WTC11 (cell line): ENCODE measurements at regions not wholly inside any gene's neighbourhood (a gene's known extent, or its start where the extent isn't known, plus 50 kb on each side); places are given as distances from the start of the nearest gene placed in this dataset.

Experiments
- ATAC-seq: fragments of 200-7000 bp; cut with Tn5 transposase; 2 replicates; pipeline ENCODE4 v1.10.0; 2021; ENCODE audit warnings: mild to moderate bottlenecking, moderate library complexity
- CTCF ChIA-PET: fragments of 300-600 bp; sonication (Branson Sonifier 250); formaldehyde crosslinking; loops from one replicate; lab custom pipeline; 2021; ENCODE audit warnings: antibody characterized with exemption; lab: Charles Lee
- POLR2A ChIA-PET: fragments of 350-600 bp; sonication (Branson Sonifier 250); formaldehyde crosslinking; loops from one replicate; lab custom pipeline; 2021; ENCODE audit warnings: antibody characterized with exemption; lab: Charles Lee
- DNase-seq: peaks from one replicate; pipeline ENCODE4 v3.0.0; 2021; ENCODE audit warnings: low spot score
- H3K27ac Mint-ChIP-seq: 2 replicates; pipeline ENCODE4 v1.8.0; 2021; ENCODE audit warnings: mixed read lengths
- H3K27me3 Mint-ChIP-seq: 2 replicates; pipeline ENCODE4 v1.8.0; 2021; ENCODE audit warnings: low read depth, mild to moderate bottlenecking, moderate library complexity, mixed read lengths
- H3K36me3 Mint-ChIP-seq: 2 replicates; pipeline ENCODE4 v1.8.0; 2021; ENCODE audit warnings: mixed read lengths
- H3K4me1 Mint-ChIP-seq: 2 replicates; pipeline ENCODE4 v1.8.0; 2022; ENCODE audit warnings: mixed read lengths
- H3K4me3 Mint-ChIP-seq: 2 replicates; pipeline ENCODE4 v1.8.0; 2021; ENCODE audit warnings: mild to moderate bottlenecking, moderate library complexity, mixed read lengths
- H3K9me3 Mint-ChIP-seq: 2 replicates; pipeline ENCODE4 v1.8.0; 2021; ENCODE audit warnings: mixed read lengths
- CREM ChIP-seq: sonication (generic); formaldehyde crosslinking; IDR thresholded peaks from 2 replicates; pipeline ENCODE4 v1.8.1; 2022; ENCODE audit warnings: mild to moderate bottlenecking, missing genetic modification reagents, moderate library complexity
- ETV6 ChIP-seq: sonication (generic); formaldehyde crosslinking; IDR thresholded peaks from 2 replicates; pipeline ENCODE4 v1.8.1; 2022; ENCODE audit warnings: mild to moderate bottlenecking, missing genetic modification reagents
- GRHL2 ChIP-seq: fragments of 250-450 bp; sonication (Bioruptor Pico); IDR thresholded peaks from 2 replicates; pipeline ENCODE4 v1.8.0; 2022; ENCODE audit warnings: mild to moderate bottlenecking, moderate library complexity; ENCODE audit not compliant: insufficient replicate concordance, severe bottlenecking
- HMGA2 ChIP-seq: fragments of 250-450 bp; sonication (Bioruptor Pico); IDR thresholded peaks from 2 replicates; pipeline ENCODE4 v1.4.0; 2021; ENCODE audit warnings: mild to moderate bottlenecking, moderate library complexity
- MXD4 ChIP-seq: fragments of 250-450 bp; sonication (Bioruptor Pico); IDR thresholded peaks from 2 replicates; pipeline ENCODE4 v1.8.0; 2021; ENCODE audit warnings: mild to moderate bottlenecking, moderate library complexity, borderline replicate concordance
- NFYB ChIP-seq: sonication (generic); formaldehyde crosslinking; conservative IDR thresholded peaks from 2 replicates; pipeline ENCODE4 v1.8.0; 2022; ENCODE audit warnings: low read depth, missing genetic modification reagents
- NR1H2 ChIP-seq: sonication (generic); formaldehyde crosslinking; IDR thresholded peaks from 2 replicates; pipeline ENCODE4 v1.9.0; 2021; ENCODE audit warnings: mild to moderate bottlenecking, moderate library complexity, missing genetic modification reagents
- OVOL2 ChIP-seq: fragments of 250-450 bp; sonication (Bioruptor Pico); IDR thresholded peaks from 2 replicates; pipeline ENCODE4 v1.9.0; 2021; ENCODE audit warnings: mild to moderate bottlenecking, borderline replicate concordance
- PRRX2 ChIP-seq: fragments of 250-450 bp; sonication (Bioruptor Pico); IDR thresholded peaks from 2 replicates; pipeline ENCODE4 v1.8.0; 2021; ENCODE audit warnings: mild to moderate bottlenecking
- RORB ChIP-seq: fragments of 250-450 bp; sonication (Bioruptor Pico); IDR thresholded peaks from 2 replicates; pipeline ENCODE4 v1.9.0; 2021; ENCODE audit warnings: mild to moderate bottlenecking
- ZNF263 ChIP-seq: sonication (generic); formaldehyde crosslinking; IDR thresholded peaks from 2 replicates; pipeline ENCODE4 v1.8.1; 2022; ENCODE audit warnings: low read depth, mild to moderate bottlenecking, moderate library complexity, missing genetic modification reagents
- TF ChIP-seq, protein P1 (sequence below): sonication (generic); formaldehyde crosslinking; conservative IDR thresholded peaks from 2 replicates; pipeline ENCODE4 v1.8.1; 2023; ENCODE audit warnings: mild to moderate bottlenecking, low read depth, missing genetic modification reagents, moderate library complexity
- TF ChIP-seq, protein P2 (sequence below): fragments of 250-450 bp; sonication (Bioruptor Pico); IDR thresholded peaks from 2 replicates; pipeline ENCODE4 v2.1.2; 2022; ENCODE audit warnings: mild to moderate bottlenecking, moderate library complexity
- TF ChIP-seq, protein P3 (sequence below): sonication (generic); formaldehyde crosslinking; IDR thresholded peaks from 2 replicates; pipeline ENCODE4 v1.8.1; 2023; ENCODE audit warnings: mild to moderate bottlenecking, missing genetic modification reagents, borderline replicate concordance
- TF ChIP-seq, protein P4 (sequence below): sonication (generic); formaldehyde crosslinking; IDR thresholded peaks from 2 replicates; pipeline ENCODE4 v1.8.0; 2022; ENCODE audit warnings: mild to moderate bottlenecking, missing genetic modification reagents
- TF ChIP-seq, protein P5 (sequence below): sonication (generic); formaldehyde crosslinking; IDR thresholded peaks from 2 replicates; pipeline ENCODE4 v1.8.1; 2023; ENCODE audit warnings: mild to moderate bottlenecking, missing genetic modification reagents

DNA sequence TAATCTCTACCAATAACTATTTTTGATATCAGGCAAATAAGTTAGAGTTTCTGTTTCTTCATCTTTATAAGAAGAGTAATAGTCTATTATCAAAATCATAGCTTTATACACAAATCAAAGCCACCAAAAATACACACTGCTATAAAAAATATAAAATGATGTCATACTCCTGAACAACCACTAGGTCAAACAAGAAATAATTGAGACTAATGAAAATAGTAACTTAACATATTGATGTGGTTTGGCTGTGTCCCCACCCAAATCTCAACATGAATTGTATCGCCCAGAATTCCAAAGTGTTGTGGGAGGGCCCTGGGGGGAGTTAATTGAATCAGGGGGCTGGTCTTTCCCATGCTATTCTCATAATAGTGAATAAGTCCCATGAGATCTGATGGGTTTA, 2277.5 kb downstream of the ARAP2 start:
- CTCF ChIA-PET, result no interaction called here
- POLR2A ChIA-PET, result no interaction called here

DNA sequence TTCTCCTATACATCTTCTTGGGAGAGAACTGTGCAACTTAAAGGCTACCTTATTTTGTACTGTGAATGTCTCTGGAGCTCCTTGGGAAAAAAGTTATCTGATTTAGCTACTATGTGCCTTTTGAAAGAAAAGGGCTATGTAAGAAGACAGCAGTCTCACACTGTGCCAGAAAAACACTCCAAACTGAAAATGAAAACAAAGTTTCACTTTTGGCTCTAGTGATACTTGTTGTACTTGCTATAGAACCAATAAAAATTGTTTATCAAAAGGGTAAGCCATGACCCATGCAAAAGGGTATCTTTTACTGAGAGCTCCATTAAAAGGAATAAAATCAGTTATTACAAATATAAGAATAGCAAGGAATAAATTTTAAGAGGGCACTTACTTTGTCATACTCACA, 2270.0 kb downstream of the ARAP2 start:
- POLR2A ChIA-PET, result no interaction called here
- ATAC-seq, result no peak
- Mint-ChIP-seq H3K4me1 (no peaks in the 10 kb centered on the region), H3K9me3 (peaks cover 24% of the 10 kb centered on the region), H3K27ac (no peak overlapping the region), H3K4me3 (no peak overlapping the region), H3K36me3 (peaks cover 10% of the 10 kb centered on the region), H3K27me3 (no peaks in the 10 kb centered on the region)
- CTCF ChIA-PET, result no interaction called here
- no peak for TF ChIP-seq ZNF263 (CRISPR knock-in tag)
- TF ChIP-seq, protein P1, sequence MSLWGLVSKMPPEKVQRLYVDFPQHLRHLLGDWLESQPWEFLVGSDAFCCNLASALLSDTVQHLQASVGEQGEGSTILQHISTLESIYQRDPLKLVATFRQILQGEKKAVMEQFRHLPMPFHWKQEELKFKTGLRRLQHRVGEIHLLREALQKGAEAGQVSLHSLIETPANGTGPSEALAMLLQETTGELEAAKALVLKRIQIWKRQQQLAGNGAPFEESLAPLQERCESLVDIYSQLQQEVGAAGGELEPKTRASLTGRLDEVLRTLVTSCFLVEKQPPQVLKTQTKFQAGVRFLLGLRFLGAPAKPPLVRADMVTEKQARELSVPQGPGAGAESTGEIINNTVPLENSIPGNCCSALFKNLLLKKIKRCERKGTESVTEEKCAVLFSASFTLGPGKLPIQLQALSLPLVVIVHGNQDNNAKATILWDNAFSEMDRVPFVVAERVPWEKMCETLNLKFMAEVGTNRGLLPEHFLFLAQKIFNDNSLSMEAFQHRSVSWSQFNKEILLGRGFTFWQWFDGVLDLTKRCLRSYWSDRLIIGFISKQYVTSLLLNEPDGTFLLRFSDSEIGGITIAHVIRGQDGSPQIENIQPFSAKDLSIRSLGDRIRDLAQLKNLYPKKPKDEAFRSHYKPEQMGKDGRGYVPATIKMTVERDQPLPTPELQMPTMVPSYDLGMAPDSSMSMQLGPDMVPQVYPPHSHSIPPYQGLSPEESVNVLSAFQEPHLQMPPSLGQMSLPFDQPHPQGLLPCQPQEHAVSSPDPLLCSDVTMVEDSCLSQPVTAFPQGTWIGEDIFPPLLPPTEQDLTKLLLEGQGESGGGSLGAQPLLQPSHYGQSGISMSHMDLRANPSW (CRISPR knock-in tag), result no peak
- TF ChIP-seq OVOL2, result no peak
- TF ChIP-seq, protein P2, sequence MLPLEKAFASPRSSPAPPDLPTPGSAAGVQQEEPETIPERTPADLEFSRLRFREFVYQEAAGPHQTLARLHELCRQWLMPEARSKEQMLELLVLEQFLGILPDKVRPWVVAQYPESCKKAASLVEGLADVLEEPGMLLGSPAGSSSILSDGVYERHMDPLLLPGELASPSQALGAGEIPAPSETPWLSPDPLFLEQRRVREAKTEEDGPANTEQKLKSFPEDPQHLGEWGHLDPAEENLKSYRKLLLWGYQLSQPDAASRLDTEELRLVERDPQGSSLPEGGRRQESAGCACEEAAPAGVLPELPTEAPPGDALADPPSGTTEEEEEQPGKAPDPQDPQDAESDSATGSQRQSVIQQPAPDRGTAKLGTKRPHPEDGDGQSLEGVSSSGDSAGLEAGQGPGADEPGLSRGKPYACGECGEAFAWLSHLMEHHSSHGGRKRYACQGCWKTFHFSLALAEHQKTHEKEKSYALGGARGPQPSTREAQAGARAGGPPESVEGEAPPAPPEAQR (CRISPR knock-in tag), result no peak
- TF ChIP-seq, protein P3, sequence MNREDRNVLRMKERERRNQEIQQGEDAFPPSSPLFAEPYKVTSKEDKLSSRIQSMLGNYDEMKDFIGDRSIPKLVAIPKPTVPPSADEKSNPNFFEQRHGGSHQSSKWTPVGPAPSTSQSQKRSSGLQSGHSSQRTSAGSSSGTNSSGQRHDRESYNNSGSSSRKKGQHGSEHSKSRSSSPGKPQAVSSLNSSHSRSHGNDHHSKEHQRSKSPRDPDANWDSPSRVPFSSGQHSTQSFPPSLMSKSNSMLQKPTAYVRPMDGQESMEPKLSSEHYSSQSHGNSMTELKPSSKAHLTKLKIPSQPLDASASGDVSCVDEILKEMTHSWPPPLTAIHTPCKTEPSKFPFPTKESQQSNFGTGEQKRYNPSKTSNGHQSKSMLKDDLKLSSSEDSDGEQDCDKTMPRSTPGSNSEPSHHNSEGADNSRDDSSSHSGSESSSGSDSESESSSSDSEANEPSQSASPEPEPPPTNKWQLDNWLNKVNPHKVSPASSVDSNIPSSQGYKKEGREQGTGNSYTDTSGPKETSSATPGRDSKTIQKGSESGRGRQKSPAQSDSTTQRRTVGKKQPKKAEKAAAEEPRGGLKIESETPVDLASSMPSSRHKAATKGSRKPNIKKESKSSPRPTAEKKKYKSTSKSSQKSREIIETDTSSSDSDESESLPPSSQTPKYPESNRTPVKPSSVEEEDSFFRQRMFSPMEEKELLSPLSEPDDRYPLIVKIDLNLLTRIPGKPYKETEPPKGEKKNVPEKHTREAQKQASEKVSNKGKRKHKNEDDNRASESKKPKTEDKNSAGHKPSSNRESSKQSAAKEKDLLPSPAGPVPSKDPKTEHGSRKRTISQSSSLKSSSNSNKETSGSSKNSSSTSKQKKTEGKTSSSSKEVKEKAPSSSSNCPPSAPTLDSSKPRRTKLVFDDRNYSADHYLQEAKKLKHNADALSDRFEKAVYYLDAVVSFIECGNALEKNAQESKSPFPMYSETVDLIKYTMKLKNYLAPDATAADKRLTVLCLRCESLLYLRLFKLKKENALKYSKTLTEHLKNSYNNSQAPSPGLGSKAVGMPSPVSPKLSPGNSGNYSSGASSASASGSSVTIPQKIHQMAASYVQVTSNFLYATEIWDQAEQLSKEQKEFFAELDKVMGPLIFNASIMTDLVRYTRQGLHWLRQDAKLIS (CRISPR knock-in tag), result no peak
- TF ChIP-seq NFYB (CRISPR knock-in tag), result no peak
- TF ChIP-seq RORB (CRISPR knock-in tag), result no peak
- no peak for TF ChIP-seq MXD4 (CRISPR knock-in tag)
- no peak for TF ChIP-seq GRHL2 (CRISPR knock-in tag)
- TF ChIP-seq HMGA2, result no peak
- no peak for TF ChIP-seq PRRX2 (CRISPR knock-in tag)
- TF ChIP-seq ETV6, result no peak
- TF ChIP-seq, protein P4, sequence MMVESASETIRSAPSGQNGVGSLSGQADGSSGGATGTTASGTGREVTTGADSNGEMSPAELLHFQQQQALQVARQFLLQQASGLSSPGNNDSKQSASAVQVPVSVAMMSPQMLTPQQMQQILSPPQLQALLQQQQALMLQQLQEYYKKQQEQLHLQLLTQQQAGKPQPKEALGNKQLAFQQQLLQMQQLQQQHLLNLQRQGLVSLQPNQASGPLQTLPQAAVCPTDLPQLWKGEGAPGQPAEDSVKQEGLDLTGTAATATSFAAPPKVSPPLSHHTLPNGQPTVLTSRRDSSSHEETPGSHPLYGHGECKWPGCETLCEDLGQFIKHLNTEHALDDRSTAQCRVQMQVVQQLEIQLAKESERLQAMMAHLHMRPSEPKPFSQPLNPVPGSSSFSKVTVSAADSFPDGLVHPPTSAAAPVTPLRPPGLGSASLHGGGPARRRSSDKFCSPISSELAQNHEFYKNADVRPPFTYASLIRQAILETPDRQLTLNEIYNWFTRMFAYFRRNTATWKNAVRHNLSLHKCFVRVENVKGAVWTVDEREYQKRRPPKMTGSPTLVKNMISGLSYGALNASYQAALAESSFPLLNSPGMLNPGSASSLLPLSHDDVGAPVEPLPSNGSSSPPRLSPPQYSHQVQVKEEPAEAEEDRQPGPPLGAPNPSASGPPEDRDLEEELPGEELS (CRISPR knock-in tag), result no peak
- no peak for TF ChIP-seq NR1H2
- DNase-seq, result no peak

More for the DNA sequence above, 2277.5 kb downstream of the ARAP2 start:
- H3K4me1 Mint-ChIP-seq, result no peaks in the 10 kb centered on the region
- no peaks in the 10 kb centered on the region for H3K27me3 Mint-ChIP-seq
- peaks cover 30% of the 10 kb centered on the region for H3K36me3 Mint-ChIP-seq
- no peak for ATAC-seq
- H3K27ac Mint-ChIP-seq, result no peak overlapping the region
- peaks cover 37% of the 10 kb centered on the region for H3K9me3 Mint-ChIP-seq
- TF ChIP-seq CREM, result no peak
- TF ChIP-seq, protein P5, sequence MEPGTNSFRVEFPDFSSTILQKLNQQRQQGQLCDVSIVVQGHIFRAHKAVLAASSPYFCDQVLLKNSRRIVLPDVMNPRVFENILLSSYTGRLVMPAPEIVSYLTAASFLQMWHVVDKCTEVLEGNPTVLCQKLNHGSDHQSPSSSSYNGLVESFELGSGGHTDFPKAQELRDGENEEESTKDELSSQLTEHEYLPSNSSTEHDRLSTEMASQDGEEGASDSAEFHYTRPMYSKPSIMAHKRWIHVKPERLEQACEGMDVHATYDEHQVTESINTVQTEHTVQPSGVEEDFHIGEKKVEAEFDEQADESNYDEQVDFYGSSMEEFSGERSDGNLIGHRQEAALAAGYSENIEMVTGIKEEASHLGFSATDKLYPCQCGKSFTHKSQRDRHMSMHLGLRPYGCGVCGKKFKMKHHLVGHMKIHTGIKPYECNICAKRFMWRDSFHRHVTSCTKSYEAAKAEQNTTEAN (CRISPR knock-in tag), result no peak
- TF ChIP-seq, all 79 proteins: peak for 0
- DNase-seq, result no peak
- no peak overlapping the region for H3K4me3 Mint-ChIP-seq
